Fibroblast of lung (primary cell): ENCODE measurements at regions not wholly inside any gene's neighbourhood (a gene's known extent, or its start where the extent isn't known, plus 50 kb on each side); places are given as distances from the start of the nearest gene placed in this dataset.

ENCODE experiments used
- DNase-seq, 2 donors: peaks; one replicate each; pipeline versions ENCODE4 v3.0.0 to v3.0.0-alpha.2; 2010; ENCODE audit warnings: low read depth in 2 of 2
- H2AFZ ChIP-seq: 2 replicates; pipeline ENCODE4 v1.5.1; 2012; ENCODE audit warnings: low read length, control low read depth, inconsistent platforms
- H3K27ac ChIP-seq: 2 replicates; pipeline ENCODE4 v1.5.1; 2011; ENCODE audit warnings: low read length, control low read depth; ENCODE audit not compliant: insufficient read depth
- H3K27me3 ChIP-seq: 2 replicates; pipeline ENCODE4 v1.5.1; 2011; ENCODE audit warnings: mild to moderate bottlenecking, low read length; ENCODE audit not compliant: control insufficient read depth, insufficient read depth
- H3K36me3 ChIP-seq: 2 replicates; pipeline ENCODE4 v1.5.1; 2011; ENCODE audit warnings: low read length; ENCODE audit not compliant: control insufficient read depth, insufficient read depth
- H3K4me1 ChIP-seq: 2 replicates; pipeline ENCODE4 v1.5.1; 2011; ENCODE audit warnings: low read length; ENCODE audit not compliant: control insufficient read depth, insufficient read depth; ENCODE audit errors: extremely low read depth
- H3K4me2 ChIP-seq: 2 replicates; pipeline ENCODE4 v1.5.1; 2011; ENCODE audit warnings: low read length, control low read depth; ENCODE audit not compliant: insufficient read depth; ENCODE audit errors: extremely low read depth
- H3K4me3 ChIP-seq, 4 experiments: fragments of 200-600 bp in 1 of 4; sonication (generic) in 1 of 4; replicated peaks in 1 of 4; 2 replicates each; pipeline ENCODE4 v1.5.1; 2011 to 2016; ENCODE audit warnings: low read length in 4 of 4, low read depth in 3 of 4, mild to moderate bottlenecking in 3 of 4, control low read depth in 2 of 4, inconsistent platforms in 1 of 4, mixed read lengths in 1 of 4; ENCODE audit not compliant: insufficient read depth in 1 of 4; ENCODE audit errors: control extremely low read depth in 1 of 4
- H3K79me2 ChIP-seq: 2 replicates; pipeline ENCODE4 v1.5.1; 2012; ENCODE audit warnings: mild to moderate bottlenecking, low read length, inconsistent platforms; ENCODE audit not compliant: control insufficient read depth, insufficient read depth
- H3K9ac ChIP-seq: 2 replicates; pipeline ENCODE4 v1.5.1; 2011; ENCODE audit warnings: mild to moderate bottlenecking, low read length, control low read depth; ENCODE audit not compliant: insufficient read depth
- H3K9me3 ChIP-seq: 2 replicates; pipeline ENCODE4 v1.5.1; 2012; ENCODE audit warnings: low read depth, low read length; ENCODE audit not compliant: control insufficient read depth, insufficient read depth
- H4K20me1 ChIP-seq: 2 replicates; pipeline ENCODE4 v1.5.1; 2011; ENCODE audit warnings: low read length; ENCODE audit not compliant: control insufficient read depth, insufficient read depth; ENCODE audit errors: extremely low read depth
- EZH2 ChIP-seq: IDR thresholded peaks from 2 replicates; pipeline ENCODE4 v1.5.1; 2012; ENCODE audit warnings: low read length, control low read depth, mild to moderate bottlenecking; ENCODE audit errors: missing control alignments
- TF ChIP-seq, protein P1 (sequence below), 2 donors: IDR thresholded peaks in 1 of 2; conservative IDR thresholded peaks in 1 of 2; 1 replicate in 1 of 2; 2 replicates in 1 of 2; pipeline ENCODE4 v1.5.1; 2011 to 2012; ENCODE audit warnings: low read length in 2 of 2, control low read depth in 1 of 2, inconsistent platforms in 1 of 2, low read depth in 1 of 2, mild to moderate bottlenecking in 1 of 2

DNA sequence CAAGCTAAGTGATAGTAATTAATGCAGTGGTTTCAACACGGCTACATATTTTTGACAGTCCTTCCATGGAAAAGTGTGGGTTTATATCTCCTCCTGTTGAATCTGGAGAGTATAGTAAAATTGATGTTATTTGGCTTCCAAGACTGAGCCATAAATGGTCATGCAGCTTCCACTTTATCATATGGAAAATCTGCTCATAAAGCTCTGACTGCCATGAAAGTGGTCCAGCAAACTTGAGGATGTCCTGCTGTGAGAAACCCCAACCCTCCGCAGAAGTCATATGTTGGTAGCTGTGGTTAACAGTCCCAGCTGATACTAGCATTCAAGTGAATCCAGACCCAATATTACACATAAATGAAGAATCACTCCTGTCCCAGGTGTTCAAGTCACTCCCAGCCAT, 378.3 kb downstream of the KCTD16 start:
- H2AFZ ChIP-seq: no peak overlapping the region
- no peak overlapping the region for H3K4me2 ChIP-seq
- no peaks in the 10 kb centered on the region for H4K20me1 ChIP-seq
- no peaks in the 10 kb centered on the region for H3K4me1 ChIP-seq
- TF ChIP-seq, protein P1, sequence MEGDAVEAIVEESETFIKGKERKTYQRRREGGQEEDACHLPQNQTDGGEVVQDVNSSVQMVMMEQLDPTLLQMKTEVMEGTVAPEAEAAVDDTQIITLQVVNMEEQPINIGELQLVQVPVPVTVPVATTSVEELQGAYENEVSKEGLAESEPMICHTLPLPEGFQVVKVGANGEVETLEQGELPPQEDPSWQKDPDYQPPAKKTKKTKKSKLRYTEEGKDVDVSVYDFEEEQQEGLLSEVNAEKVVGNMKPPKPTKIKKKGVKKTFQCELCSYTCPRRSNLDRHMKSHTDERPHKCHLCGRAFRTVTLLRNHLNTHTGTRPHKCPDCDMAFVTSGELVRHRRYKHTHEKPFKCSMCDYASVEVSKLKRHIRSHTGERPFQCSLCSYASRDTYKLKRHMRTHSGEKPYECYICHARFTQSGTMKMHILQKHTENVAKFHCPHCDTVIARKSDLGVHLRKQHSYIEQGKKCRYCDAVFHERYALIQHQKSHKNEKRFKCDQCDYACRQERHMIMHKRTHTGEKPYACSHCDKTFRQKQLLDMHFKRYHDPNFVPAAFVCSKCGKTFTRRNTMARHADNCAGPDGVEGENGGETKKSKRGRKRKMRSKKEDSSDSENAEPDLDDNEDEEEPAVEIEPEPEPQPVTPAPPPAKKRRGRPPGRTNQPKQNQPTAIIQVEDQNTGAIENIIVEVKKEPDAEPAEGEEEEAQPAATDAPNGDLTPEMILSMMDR (conservative IDR thresholded peaks at IDR 0.05 in 1 of 2, IDR thresholded peaks at IDR 0.05 in 1 of 2; ENCODE audit: low read depth in 1 of 2, low read length in 2 of 2): no peak
- TF ChIP-seq EZH2: no peak
- H3K27ac ChIP-seq: no peak overlapping the region
- H3K36me3 ChIP-seq: no peaks in the 10 kb centered on the region
- H3K27me3 ChIP-seq: no peaks in the 10 kb centered on the region
- peak in 1 of 2 donors; percentile 33 for DNase-seq
- no peaks in the 10 kb centered on the region for H3K9me3 ChIP-seq
- no peak overlapping the region for H3K4me3 ChIP-seq
- H3K79me2 ChIP-seq: no peaks in the 10 kb centered on the region
- no peak overlapping the region for H3K9ac ChIP-seq

DNA sequence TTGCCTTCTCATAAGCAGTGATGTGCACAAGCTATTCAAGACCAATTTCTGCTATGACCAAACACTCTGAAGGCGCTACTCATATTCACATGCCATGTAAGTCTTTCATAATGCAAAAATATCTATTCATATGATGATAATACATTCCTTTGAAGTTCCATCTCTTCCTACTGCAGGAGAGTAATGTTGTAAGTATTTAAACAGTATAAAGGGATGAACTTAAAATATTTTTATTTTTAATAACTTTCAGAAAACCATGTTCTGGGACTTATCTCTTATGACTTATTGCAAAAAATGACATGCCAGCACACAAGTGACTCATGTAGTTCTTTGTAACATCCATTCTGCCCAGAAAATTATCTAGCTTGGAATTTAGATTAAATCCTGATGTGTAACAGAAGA, 376.4 kb downstream of the KCTD16 start:
- no peak overlapping the region for H3K9ac ChIP-seq
- no peaks in the 10 kb centered on the region for H3K79me2 ChIP-seq
- no peaks in the 10 kb centered on the region for H4K20me1 ChIP-seq
- no peak overlapping the region for H3K27ac ChIP-seq
- no peak overlapping the region for H3K4me2 ChIP-seq
- no peak overlapping the region for H3K4me3 ChIP-seq
- no peaks in the 10 kb centered on the region for H3K36me3 ChIP-seq
- no peaks in the 10 kb centered on the region for H3K9me3 ChIP-seq
- no peak for TF ChIP-seq EZH2
- TF ChIP-seq, protein P1 (conservative IDR thresholded peaks at IDR 0.05 in 1 of 2, IDR thresholded peaks at IDR 0.05 in 1 of 2; ENCODE audit: low read depth in 1 of 2, low read length in 2 of 2): no peak
- DNase-seq: no peak
- no peaks in the 10 kb centered on the region for H3K27me3 ChIP-seq
- H2AFZ ChIP-seq: no peak overlapping the region
- no peaks in the 10 kb centered on the region for H3K4me1 ChIP-seq

DNA sequence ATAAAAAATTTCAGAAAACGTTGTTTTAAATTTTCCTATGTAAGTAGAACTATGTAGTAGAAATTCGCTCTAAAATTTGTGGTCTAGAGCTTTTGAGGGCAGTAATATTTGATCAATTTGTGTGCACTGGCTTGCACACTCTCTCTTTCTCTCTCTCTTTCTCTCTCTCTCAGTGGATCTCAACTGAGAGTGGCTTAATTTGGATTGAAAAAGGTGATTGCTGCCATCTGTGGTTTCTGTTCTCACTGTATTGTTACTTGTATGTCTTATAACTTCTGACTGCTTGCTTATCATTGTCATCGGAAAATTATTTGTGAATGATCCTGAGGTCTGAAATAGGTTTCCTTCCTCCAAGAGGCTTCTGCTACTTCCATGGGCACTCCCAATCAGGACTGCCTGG, 368.2 kb downstream of the KCTD16 start:
- no peak overlapping the region for H3K9ac ChIP-seq
- no peak overlapping the region for H3K4me3 ChIP-seq
- H2AFZ ChIP-seq: no peak overlapping the region
- H4K20me1 ChIP-seq: no peaks in the 10 kb centered on the region
- H3K27me3 ChIP-seq: no peaks in the 10 kb centered on the region
- H3K4me1 ChIP-seq: no peaks in the 10 kb centered on the region
- H3K4me2 ChIP-seq: no peak overlapping the region
- no peak for DNase-seq
- no peaks in the 10 kb centered on the region for H3K9me3 ChIP-seq
- no peak overlapping the region for H3K27ac ChIP-seq
- TF ChIP-seq, protein P1 (conservative IDR thresholded peaks at IDR 0.05 in 1 of 2, IDR thresholded peaks at IDR 0.05 in 1 of 2; ENCODE audit: low read depth in 1 of 2, low read length in 2 of 2): no peak
- TF ChIP-seq EZH2: no peak
- no peaks in the 10 kb centered on the region for H3K36me3 ChIP-seq
- H3K79me2 ChIP-seq: no peaks in the 10 kb centered on the region
